Nephron progenitor cell (in vitro differentiated cells): ENCODE measurements at regions not wholly inside any gene's neighbourhood (a gene's known extent, or its start where the extent isn't known, plus 50 kb on each side); places are given as distances from the start of the nearest gene placed in this dataset.
A peak's percentile ranks its signal among the peaks of the same experiment; 100 is the strongest.
"Not testable (repeated sequence)": the region's sequence is repeated elsewhere in the genome, so short reads cannot be mapped to it uniquely, and the experiment has no call there.

Experiments
- DNase-seq: peaks from one replicate; pipeline ENCODE4 v3.0.0; 2021
- H3K27ac Mint-ChIP-seq: 2 replicates; pipeline ENCODE4 v1.8.0; 2021; ENCODE audit warnings: mild to moderate bottlenecking, moderate library complexity, mixed read lengths
- H3K27me3 Mint-ChIP-seq: 2 replicates; pipeline ENCODE4 v1.8.0; 2021; ENCODE audit warnings: mild to moderate bottlenecking, low read depth, mixed read lengths; ENCODE audit not compliant: poor library complexity
- H3K36me3 Mint-ChIP-seq: 2 replicates; pipeline ENCODE4 v1.8.0; 2021; ENCODE audit warnings: low read depth, mixed read lengths
- H3K4me1 Mint-ChIP-seq: 2 replicates; pipeline ENCODE4 v1.8.0; 2021; ENCODE audit warnings: mixed read lengths
- H3K4me3 Mint-ChIP-seq: 2 replicates; pipeline ENCODE4 v1.8.0; 2021; ENCODE audit warnings: mild to moderate bottlenecking, moderate library complexity, mixed read lengths
- H3K9me3 Mint-ChIP-seq: 2 replicates; pipeline ENCODE4 v1.8.0; 2021; ENCODE audit warnings: mild to moderate bottlenecking, moderate library complexity, mixed read lengths
- CTCF ChIP-seq: fragments of 200-600 bp; sonication (generic); IDR thresholded peaks from 2 replicates; pipeline ENCODE4 v1.5.0; 2021; ENCODE audit warnings: antibody characterized with exemption

- peaks cover 40% of the 10 kb centered on the region for H3K4me1 Mint-ChIP-seq
- no peak overlapping the region for H3K27ac Mint-ChIP-seq
- H3K9me3 Mint-ChIP-seq, result peaks cover 39% of the 10 kb centered on the region
- H3K27me3 Mint-ChIP-seq, result peaks cover 6% of the 10 kb centered on the region
- H3K36me3 Mint-ChIP-seq, result peaks cover 13% of the 10 kb centered on the region
- no peak for DNase-seq
- H3K4me3 Mint-ChIP-seq, result no peak overlapping the region
- TF ChIP-seq CTCF, result no peak
Observed at GRCh38 chr1:244304656-244305055, 147.1 kb downstream of the ADSS2 start.

- Mint-ChIP-seq H3K36me3 (peaks cover 13% of the 10 kb centered on the region), H3K4me1 (peaks cover 38% of the 10 kb centered on the region), H3K27me3 (peaks cover 6% of the 10 kb centered on the region), H3K9me3 (peaks cover 43% of the 10 kb centered on the region), H3K4me3 (no peak overlapping the region), H3K27ac (no peak overlapping the region)
- no peak for TF ChIP-seq CTCF
- DNase-seq, result no peak
Observed at GRCh38 chr1:244305776-244306341, 145.8 kb downstream of the ADSS2 start.

GRCh38 chr1:244306544-244306943, 145.2 kb downstream of the ADSS2 start:
- no peak overlapping the region for H3K27ac Mint-ChIP-seq
- peaks cover 48% of the 10 kb centered on the region for H3K9me3 Mint-ChIP-seq
- DNase-seq, result no peak
- peaks cover 13% of the 10 kb centered on the region for H3K36me3 Mint-ChIP-seq
- H3K4me1 Mint-ChIP-seq, result peaks cover 33% of the 10 kb centered on the region
- H3K4me3 Mint-ChIP-seq, result no peak overlapping the region
- TF ChIP-seq CTCF, result no peak
- peaks cover 6% of the 10 kb centered on the region for H3K27me3 Mint-ChIP-seq

- H3K27me3 Mint-ChIP-seq, H3K27ac Mint-ChIP-seq, H3K4me3 Mint-ChIP-seq, DNase-seq: not testable (repeated sequence)
- H3K4me1 Mint-ChIP-seq, result peaks cover 14% of the 10 kb centered on the region
- H3K36me3 Mint-ChIP-seq, result peaks cover 13% of the 10 kb centered on the region
- H3K9me3 Mint-ChIP-seq, result peaks cover 48% of the 10 kb centered on the region
Observed at GRCh38 chr1:244309191-244309590, 142.5 kb downstream of the ADSS2 start.

GRCh38 chr1:244311784-244312532, 139.8 kb downstream of the ADSS2 start:
- H3K27ac Mint-ChIP-seq, result peak overlapping the region; percentile 74
- peaks cover 12% of the 10 kb centered on the region for H3K4me1 Mint-ChIP-seq
- no peak for TF ChIP-seq CTCF
- H3K9me3 Mint-ChIP-seq, result peaks cover 34% of the 10 kb centered on the region
- DNase-seq, result no peak
- no peak overlapping the region for H3K4me3 Mint-ChIP-seq
- peaks cover 7% of the 10 kb centered on the region for H3K36me3 Mint-ChIP-seq
- H3K27me3 Mint-ChIP-seq, result no peaks in the 10 kb centered on the region

GRCh38 chr1:244313346-244313745, 138.4 kb downstream of the ADSS2 start:
- Mint-ChIP-seq H3K9me3 (peaks cover 25% of the 10 kb centered on the region), H3K4me3 (no peak overlapping the region)

More at GRCh38 chr1:244313346-244313745, 138.4 kb downstream of the ADSS2 start:
- no peak overlapping the region for H3K27ac Mint-ChIP-seq
- H3K27me3 Mint-ChIP-seq, result no peaks in the 10 kb centered on the region
- no peaks in the 10 kb centered on the region for H3K36me3 Mint-ChIP-seq
- no peak for DNase-seq
- TF ChIP-seq CTCF, result no peak
- H3K4me1 Mint-ChIP-seq, result peaks cover 18% of the 10 kb centered on the region
